HG02870 (cell line): ENCODE measurements at regions not wholly inside any gene's neighbourhood (a gene's known extent, or its start where the extent isn't known, plus 50 kb on each side); places are given as distances from the start of the nearest gene placed in this dataset.
"Not testable (repeated sequence)": the region's sequence is repeated elsewhere in the genome, so short reads cannot be mapped to it uniquely, and the experiment has no call there.

Source experiments
- ATAC-seq: cut with Tn5 transposase; IDR thresholded peaks from one replicate; pipeline ENCODE4 v1.9.1; 2021; ENCODE audit warnings: mild to moderate bottlenecking, moderate library complexity; ENCODE audit not compliant: unreplicated experiment

- no peak for ATAC-seq
Observed at GRCh38 chr6:84581494-84582259, 182.7 kb downstream of the TBX18 start.

DNA sequence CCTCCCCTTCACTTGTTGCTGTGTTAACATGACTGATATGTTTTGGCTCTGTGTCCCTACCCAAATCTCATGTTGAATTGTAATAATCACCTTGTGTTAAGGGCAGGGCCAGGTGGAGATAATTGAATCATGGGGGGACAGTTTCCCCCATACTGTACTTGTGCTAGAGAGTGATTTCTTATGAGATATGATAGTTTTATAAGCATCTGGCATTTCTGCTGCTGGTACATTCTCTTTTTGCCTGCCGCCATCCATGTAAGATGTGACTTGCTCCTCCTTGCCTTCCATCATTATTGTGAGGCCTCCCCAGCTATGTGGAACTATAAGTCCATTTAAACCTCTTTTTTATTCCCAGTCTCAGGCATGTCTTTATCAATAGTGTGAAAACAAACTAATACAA, 185.0 kb downstream of the TBX18 start:
- no peak for ATAC-seq

GRCh38 chr6:84576029-84576428, 188.4 kb downstream of the TBX18 start:
- no peak for ATAC-seq

GRCh38 chr6:84575264-84575663, 189.1 kb downstream of the TBX18 start:
- peak; percentile 98 for ATAC-seq

GRCh38 chr6:84569882-84570281, 194.5 kb downstream of the TBX18 start:
- no peak for ATAC-seq

GRCh38 chr6:84568971-84569370, 195.4 kb downstream of the TBX18 start:
- ATAC-seq, result no peak

- ATAC-seq, result not testable (repeated sequence)
Observed at GRCh38 chr6:84565718-84566117, 198.7 kb downstream of the TBX18 start.

DNA sequence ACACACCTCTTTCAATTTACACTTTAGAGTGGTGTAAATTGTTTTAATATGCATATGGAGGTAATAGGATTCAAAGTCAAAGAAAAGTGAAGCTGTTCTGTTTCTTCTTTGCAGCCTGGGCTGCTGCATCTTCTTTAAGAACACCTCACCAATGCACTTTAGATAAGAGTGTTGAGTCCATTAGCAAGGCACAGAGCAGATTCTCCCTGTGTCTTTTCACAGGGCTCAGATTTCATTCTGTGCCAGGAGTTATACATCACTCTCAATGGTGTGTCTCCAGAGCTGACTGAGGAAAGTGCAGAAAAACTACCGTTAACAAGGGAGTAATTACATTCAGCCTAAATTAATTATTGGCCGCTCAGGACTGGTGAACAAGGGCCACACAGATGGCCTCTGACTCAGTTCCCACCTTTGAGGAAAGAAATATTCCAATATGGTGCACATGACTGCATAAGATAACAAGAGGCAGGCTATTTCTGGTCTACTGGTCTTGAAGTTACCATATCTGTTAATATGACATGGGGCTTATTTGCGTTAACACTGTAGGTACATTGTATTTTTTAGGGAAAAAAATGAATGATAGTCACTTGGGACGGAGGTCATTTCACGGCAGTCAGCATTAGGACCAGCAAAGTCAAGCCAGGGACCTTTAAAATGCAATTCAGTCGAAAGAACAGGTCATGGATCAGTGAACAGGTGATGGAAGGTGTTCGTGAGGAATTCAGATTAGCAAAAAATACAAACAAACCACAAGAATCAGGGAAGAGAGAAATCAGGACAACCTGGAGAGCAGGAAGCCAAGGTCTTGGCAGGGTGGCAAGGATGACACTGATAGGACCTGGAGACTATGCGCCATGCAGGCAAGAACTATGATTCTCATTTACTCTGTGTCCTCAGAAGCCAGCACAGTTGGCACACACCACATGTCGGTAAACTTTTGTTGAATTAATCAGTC, 203.7 kb downstream of the TBX18 start:
- ATAC-seq, result no peak

DNA sequence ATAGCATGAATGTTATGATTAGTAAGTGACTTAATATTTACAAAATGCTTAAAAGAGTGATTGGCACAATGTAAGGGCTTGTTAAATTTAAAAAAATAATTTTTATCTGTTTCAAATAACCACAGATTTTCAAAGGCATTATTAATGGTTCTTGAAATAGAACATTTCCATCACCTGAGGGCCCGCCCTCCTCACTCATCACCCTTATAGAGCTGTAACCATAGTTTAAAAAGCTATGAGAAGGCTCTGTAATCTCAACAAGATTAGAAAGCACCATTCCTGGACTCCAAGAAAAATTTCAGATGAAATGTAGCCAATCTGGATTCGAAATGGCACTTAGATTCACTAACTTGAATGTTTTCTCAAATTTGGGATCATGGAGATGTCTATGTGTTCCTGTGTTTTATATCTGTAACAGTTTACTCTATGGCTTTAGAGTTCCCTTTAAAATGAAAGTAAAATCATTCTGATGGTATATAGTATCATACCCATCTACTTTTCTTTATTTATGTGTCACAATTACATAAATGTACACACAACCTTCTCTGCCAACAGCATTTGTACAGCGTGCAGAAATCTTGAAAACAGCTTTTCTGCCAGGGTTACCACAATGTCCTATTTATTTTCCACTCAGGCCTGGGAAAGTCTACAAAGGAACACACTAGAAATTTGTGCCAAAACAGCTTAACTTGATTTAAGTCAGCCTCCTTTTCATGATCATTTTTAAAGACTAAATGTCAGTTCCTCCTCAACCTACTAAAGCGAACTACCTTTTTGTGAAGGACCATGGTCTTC, 207.7 kb downstream of the TBX18 start:
- no peak for ATAC-seq

- no peak for ATAC-seq
Observed at GRCh38 chr6:84554706-84555105, 209.7 kb downstream of the TBX18 start.

DNA sequence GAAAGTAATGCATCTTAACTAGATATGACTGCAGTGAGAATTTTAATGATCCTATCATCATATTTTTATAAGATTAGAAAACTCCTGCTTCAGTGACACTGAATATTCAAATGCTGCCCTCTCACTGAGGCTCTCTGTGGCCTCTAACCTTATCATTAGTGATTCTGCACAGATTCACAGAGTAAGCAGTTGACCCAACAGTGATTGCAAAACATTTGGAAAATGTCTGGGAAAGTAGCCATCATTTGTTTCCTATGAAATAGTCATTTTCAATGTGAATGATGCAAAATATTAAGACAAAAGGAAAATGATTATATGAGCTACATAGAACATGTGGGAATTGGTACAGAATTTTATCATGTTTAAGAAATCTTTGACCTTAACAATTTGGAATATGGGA, 210.3 kb downstream of the TBX18 start:
- no peak for ATAC-seq

- ATAC-seq, result no peak
Observed at GRCh38 chr6:84553527-84553926, 210.9 kb downstream of the TBX18 start.

GRCh38 chr6:84551797-84552196, 212.6 kb downstream of the TBX18 start:
- no peak for ATAC-seq

- ATAC-seq, result no peak
Observed at GRCh38 chr6:84549917-84550316, 214.5 kb downstream of the TBX18 start.

DNA sequence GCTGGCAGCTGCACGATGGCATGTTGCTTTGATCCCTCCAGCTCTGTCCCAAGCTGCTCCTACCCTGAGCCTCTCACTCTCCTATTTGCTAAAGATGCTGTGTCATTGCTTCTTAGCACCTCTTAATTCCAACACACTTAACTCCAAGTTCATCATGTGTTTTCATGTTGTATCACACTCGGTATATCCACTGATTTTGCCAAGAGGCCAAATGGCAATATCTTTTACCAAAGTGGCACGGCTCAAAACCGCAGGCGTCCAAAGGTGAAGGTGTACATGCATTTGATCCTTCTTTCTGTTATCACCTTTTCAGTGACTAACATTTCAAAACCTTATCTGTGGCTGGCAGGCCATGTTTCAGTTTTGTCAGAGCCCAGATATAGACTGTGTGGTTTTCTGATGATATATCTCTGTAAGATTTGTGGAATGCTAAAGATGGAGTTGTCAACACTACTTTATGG, 217.0 kb downstream of the TBX18 start:
- ATAC-seq, result no peak

DNA sequence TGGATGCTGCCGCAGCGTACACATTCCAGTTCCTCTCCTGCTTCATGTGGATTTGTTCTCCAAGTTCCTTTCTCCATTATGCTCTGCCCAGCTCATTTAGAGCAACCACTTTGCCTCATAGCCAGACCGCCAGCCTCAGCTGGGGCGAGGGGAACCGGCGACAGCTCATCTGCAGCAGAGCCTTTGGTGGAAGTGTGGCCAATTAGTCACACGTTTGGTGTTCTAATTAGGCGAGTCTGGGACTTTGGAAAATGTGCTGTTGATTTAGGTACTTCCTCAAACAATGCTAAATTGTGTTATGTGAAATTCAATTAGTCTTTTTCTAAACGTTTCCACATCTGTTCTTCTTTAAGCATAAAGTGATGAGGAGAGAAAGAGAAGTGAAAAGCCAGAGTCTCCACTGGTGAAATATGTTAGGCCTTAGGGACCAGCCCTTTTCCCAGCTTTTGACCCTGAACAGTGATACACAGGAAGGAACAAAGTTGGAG, 217.9 kb downstream of the TBX18 start:
- ATAC-seq, result no peak

DNA sequence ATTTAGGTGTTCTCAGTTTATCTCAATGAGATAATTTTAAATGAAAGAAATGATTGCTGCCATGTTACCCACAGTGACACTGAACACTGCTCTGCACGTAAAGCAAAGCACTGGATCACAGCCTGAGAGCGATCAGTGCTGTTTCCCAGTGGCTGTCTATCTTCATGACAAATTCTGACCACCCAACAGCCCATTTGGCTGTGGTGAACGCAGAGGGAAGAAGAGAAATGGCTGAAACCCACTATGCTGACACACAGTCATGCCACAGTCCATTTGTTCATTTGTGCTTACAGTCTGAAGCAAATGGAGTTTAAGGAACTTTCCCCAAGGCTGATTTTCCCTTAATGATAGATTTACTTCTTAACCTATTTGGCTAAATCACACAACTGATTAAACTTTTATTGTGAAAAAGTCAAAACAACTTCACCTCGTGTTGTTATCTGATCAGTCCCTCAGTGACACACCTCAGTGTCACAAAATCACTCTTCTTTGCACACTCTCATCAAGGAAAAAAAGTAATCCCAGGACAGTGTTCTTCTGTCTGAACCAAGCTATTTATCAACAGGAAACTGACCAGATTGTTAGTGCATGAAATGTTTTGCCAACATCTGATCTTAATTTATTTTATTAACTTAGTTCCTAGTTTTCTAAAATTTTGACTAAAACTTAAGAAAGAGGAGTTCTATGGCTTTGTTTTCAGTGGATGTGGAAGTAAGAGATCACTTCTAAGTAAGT, 225.1 kb downstream of the TBX18 start:
- ATAC-seq, result no peak

GRCh38 chr6:84536885-84537638, 227.3 kb downstream of the TBX18 start:
- ATAC-seq, result no peak

- ATAC-seq, result no peak
Observed at GRCh38 chr6:84528201-84528600, 236.2 kb downstream of the TBX18 start.
